ENCODE measurements at regions not wholly inside any gene's neighbourhood (a gene's known extent, or its start where the extent isn't known, plus 50 kb on each side); places are given as distances from the start of the nearest gene placed in this dataset.

DNA sequence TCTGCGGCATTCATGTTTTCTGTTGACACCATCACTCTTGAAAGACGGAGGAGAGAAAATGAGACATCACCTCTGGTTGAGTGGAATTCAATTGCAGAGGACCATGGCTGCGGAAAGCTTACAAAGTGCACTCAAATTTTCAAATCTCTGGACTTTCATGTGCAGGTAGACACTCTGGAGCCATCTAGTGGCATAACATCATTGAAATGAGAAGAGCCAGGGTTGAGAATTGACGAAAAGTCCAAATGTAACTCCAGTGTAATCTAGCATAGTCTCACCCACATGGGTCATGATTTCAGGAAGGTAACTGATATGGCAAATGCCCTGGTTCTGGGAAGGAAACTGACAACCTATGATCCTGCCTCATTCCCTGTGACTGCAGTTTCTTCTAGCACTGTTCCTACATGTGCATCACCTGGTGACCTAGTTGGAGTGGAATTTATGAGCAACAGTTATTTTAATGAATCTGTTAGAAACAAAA is 687.8 kb downstream of the KCNA4 start:
- TF ChIP-seq, protein P1, sequence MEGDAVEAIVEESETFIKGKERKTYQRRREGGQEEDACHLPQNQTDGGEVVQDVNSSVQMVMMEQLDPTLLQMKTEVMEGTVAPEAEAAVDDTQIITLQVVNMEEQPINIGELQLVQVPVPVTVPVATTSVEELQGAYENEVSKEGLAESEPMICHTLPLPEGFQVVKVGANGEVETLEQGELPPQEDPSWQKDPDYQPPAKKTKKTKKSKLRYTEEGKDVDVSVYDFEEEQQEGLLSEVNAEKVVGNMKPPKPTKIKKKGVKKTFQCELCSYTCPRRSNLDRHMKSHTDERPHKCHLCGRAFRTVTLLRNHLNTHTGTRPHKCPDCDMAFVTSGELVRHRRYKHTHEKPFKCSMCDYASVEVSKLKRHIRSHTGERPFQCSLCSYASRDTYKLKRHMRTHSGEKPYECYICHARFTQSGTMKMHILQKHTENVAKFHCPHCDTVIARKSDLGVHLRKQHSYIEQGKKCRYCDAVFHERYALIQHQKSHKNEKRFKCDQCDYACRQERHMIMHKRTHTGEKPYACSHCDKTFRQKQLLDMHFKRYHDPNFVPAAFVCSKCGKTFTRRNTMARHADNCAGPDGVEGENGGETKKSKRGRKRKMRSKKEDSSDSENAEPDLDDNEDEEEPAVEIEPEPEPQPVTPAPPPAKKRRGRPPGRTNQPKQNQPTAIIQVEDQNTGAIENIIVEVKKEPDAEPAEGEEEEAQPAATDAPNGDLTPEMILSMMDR (IDR thresholded peaks at IDR 0.05; ENCODE audit: insufficient read depth, low read length, poor library complexity, severe bottlenecking): peak; percentile 41
- TF ChIP-seq EZH2phosphoT487 (conservative IDR thresholded peaks at IDR 0.05; ENCODE audit: low read length): no peak

Data from SU-DHL-6 (cell line).